GM19351 (cell line): ENCODE measurements at regions not wholly inside any gene's neighbourhood (a gene's known extent, or its start where the extent isn't known, plus 50 kb on each side); places are given as distances from the start of the nearest gene placed in this dataset.
A peak's percentile ranks its signal among the peaks of the same experiment; 100 is the strongest.

ENCODE experiments used
- ATAC-seq: cut with Tn5 transposase; IDR thresholded peaks from one replicate; pipeline ENCODE4 v1.9.1; 2021; ENCODE audit warnings: mild to moderate bottlenecking, moderate library complexity; ENCODE audit not compliant: unreplicated experiment

DNA sequence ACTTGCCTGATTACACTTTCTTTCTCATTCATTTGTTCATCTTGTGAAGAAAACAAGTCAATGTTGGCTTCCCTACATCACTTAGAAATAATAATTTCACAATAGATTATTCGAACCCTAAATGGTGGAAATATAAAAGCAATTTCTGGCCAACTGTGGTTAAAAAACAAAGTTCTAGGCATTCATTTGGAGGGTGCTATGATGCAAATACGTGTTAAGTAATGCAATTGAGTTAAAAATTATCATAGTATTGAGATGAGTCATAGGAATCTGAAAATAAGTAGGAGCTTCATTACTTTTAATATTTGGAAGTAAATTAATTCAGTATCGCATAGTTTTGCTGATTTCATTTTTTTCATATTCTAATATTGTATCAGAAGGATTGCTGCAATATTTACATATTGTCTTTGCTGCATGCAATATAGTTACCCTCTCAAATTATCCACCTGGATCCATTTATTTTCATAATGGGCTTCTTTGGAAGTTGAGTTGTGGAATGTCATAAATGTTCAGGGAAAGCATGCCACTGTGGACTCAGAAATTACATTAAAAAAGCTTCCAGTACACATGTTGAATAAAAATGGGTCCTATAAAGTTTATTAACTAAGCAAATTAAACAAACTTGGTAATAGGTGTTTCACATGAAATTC, 647.7 kb upstream of the WWC1 start:
- no peak for ATAC-seq

DNA sequence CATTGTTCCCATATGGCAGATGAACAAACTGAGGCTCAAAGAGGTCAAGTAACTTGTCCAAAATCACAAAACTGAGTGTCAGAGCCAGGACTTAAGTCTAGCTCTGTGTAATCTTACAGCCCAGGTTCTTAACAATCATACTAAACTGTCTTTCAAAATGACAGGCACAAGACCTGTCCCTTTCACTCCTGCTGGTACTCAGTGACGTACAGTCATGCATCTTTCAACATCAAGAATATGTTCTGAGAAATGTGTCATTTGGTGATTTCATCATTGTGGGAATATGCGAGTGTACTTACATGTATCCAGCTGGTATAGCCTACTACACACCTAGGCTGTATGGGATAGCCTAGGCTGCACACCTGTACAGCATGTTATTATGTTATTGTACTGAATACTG, 646.8 kb upstream of the WWC1 start:
- ATAC-seq = no peak

DNA sequence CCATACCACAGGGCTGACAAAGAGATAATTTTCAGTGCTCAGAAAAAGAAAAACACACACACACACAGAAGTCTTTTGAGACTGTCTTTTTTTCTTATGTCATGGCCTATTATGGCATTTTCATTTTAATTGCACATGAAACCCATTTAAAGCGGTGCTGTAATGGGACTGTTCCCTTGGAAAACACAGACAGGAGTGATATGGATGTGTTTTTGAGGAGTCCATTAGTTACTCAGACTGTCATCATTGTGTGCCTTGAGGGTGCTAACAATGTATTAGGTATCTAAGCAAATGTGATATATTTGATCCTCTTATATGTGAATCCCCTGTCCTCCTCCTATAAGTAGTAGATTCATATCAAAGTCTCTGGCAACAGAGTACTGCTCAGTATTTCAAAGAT, 642.0 kb upstream of the WWC1 start:
- ATAC-seq = no peak

DNA sequence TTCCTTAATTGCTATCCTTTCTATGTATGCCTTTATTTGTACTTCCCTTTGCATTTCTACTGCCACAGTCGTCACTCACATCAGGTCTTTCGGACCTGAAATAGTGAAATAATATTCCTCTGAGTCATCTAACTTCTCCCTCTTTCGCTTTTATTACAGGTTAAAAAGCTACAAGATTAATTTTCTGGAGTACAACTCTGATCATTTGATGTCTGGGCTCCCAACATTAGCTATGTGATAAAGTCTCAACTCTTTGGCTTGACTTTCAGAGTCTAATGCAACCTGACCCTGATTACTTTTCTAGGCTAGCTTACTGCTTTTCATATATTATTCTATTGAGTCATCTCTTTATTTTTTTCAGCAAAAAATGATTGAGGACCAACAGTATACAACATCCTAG, 638.8 kb upstream of the WWC1 start:
- no peak for ATAC-seq

DNA sequence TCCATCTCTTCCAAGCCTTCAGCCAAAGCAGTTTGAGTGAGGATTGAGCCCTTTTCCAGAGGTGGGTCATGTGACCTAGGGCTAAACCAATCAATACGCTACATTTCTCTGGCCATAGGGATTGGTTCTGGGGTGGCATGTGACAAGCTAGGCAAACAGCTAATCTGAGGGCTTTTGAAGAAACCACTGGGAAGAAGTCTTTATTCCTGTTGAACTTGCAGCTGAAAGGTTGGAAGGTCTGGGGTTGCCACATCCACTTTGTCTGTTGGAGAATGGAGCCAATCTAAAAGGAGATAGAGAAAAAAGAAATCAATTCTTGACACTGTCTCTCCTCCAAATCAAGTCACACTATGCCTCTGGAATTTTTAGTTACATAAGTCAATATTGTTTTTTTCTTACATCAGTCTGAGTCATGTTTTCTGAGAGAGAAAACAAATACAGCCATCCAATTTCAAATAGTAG, 637.8 kb upstream of the WWC1 start:
- no peak for ATAC-seq

DNA sequence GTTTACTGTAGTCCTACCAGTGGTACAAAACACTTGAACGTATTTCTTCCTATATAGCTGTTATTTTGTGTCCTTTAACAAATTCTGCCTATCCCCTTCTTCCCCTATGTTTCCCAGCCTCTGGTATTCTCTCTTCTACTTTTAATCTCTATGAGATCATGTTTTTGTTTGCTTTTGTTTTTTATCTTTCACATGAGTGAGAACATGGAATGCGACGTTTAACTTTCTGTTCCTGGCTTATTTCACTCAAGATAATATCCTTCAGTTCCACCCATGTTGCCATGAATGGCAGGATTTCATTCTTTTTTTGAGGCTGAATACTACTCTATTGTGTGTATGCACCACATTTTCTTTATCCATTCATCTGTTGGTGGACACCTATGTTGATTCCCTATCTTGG, 634.4 kb upstream of the WWC1 start:
- no peak for ATAC-seq

DNA sequence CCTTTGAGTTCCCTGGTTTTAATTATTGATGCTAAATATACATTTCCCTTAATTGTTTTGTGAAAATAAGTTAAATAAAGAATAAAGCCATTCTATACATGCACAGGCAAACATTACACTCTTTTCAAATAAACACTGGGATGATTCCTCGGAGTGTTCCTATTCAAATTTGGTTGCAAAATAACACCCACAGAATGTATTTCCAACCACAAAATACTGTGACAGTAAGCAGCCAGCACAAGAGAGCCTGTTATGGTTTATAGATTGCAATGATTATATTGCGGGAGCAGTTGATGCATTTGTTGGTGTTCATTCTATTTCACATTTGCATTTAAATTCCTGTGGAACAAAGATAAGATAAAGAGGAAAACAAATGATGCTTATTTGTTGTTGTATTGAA, 632.6 kb upstream of the WWC1 start:
- no peak for ATAC-seq

DNA sequence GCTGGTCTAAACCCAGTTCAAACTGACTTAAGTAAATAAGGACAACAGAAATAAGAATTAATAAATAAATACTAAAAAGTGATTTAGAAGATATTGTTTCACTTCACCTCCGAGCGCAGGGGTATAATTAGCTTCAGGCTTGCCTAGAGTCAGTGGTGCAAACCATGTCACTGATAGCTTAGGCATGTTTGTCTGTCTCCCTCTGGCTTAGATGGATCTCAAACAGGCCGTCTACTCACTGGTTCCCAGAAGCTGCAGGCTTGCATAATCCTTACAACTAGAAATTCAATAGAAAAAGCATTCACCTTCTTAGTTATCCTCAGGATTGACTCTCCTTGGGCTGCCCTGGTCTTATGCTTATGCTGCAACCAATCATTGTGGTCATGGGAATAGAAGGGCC, 629.8 kb upstream of the WWC1 start:
- ATAC-seq = no peak

DNA sequence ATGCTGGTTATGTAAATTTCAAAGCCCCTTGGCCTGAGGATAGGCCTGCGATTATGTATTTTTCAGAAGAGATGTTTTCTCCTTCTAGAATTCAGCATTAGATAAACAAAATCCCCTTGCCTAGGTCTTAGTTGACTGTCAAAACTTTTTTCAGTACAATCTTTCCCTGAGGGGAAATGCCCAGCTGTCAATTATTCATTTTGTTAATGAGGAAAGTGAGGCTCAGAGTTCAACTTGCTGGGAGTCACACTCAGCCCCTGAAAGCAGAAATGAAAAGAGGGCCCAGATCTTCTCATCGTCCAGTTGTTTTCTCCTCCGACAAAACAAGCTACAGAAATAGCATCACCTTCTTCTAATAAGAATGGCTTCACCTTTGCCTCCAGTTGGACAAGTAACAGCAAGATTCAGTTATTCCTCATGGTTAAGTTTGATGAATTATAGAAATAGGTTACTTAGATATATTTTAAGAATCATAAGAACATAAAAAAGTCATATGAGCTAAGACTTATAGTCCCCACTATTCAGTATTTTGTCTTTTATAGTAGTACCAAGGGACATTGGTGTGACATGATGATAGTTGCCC, 627.1 kb upstream of the WWC1 start:
- no peak for ATAC-seq

DNA sequence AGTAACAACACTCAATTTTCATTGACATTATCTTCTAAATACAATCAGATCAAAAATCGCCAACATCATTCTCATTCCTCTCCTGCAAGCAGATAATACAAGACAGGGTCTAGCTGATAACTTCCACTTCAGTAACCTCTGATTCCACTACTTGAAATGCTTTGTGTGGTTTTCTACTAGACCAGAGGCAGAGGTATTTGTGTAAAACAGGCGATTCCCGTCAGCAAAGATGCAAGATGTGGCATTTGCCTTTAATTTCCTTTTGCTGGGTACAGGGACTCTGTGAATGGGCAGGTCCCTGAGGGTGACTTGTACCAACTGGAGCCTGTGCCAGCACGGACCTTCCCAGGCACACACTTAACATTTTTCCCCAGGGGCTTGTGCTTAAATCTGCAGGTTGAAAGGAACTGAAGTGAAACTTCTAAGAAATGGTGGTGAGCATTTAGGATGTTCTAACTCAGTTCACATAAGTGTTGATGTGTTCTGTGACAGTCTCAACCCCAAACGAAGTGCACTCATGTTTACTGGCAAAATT, 625.5 kb upstream of the WWC1 start:
- ATAC-seq = no peak

DNA sequence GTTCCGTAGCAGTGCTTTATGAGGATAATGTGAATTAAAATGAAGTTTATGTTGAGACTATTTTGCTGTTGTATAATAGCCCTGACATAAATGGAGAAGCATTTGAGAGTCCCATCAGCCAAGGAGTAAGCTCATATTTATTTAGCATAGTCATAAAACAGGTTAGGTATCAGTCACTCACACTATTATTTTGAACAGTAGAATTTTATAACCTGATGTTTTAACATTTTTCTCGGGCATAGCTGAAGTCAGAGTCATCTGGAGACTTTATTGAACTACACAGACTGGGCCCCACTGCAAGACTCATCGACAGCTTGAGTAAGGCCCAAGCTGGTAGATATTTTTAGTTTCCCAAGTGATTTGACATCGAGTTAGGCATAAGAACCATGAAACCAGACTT, 620.3 kb upstream of the WWC1 start:
- ATAC-seq = no peak

DNA sequence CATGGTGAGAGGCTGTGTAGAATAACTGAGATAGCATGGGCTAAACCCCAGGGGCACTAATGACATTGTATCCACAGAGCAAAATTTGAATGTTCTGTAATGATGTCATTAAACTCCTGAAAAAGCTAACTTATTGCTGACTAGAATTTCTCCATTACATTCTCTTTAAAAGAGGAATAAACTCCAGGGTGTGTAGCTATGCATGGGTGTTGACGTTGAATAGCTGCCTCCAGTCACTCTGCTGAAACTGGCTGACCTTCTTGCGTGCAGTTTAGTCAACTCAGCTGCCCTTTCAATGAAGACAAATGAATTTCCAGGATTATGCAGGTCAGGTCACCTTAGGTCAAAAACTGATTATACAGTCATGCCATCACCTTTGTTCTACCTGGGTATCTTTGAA, 617.5 kb upstream of the WWC1 start:
- no peak for ATAC-seq

DNA sequence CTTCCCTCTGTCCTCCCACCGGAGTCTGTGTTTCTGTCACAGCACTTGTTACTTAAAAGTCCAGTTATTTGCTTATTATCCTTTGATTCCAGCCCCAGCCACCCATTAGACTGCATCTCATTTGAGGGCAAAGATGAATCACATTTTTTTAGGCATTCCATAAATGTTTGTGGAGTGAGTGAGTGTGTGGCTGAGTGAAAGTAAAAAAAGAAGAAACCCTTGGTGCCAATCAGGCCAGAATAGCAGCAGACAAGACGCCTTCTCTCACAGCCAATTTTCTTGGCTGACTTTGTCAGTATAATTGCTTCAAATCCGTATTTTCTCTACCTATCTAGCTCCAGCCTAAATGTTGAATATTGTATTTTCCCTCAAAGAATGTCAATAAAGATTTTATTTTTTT, 613.0 kb upstream of the WWC1 start:
- no peak for ATAC-seq

DNA sequence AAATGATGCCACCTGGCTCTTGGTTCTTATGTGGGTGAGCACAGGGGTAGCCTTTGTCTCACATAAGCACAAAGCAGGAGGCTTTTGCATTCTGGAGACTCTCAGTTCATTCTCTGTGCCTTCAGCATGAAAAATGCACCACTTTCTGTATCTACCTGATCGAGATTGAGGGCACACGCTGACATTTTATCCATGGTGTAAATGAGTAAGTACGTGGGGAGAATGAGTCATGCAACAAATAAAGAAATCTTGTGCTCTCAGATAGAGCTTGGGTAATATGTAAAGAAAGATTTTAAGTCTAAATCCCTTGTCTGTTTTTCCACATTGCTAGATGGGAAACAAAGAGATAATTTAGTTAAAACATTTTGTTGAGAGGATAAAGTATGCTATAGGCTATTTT, 607.2 kb upstream of the WWC1 start:
- no peak for ATAC-seq

DNA sequence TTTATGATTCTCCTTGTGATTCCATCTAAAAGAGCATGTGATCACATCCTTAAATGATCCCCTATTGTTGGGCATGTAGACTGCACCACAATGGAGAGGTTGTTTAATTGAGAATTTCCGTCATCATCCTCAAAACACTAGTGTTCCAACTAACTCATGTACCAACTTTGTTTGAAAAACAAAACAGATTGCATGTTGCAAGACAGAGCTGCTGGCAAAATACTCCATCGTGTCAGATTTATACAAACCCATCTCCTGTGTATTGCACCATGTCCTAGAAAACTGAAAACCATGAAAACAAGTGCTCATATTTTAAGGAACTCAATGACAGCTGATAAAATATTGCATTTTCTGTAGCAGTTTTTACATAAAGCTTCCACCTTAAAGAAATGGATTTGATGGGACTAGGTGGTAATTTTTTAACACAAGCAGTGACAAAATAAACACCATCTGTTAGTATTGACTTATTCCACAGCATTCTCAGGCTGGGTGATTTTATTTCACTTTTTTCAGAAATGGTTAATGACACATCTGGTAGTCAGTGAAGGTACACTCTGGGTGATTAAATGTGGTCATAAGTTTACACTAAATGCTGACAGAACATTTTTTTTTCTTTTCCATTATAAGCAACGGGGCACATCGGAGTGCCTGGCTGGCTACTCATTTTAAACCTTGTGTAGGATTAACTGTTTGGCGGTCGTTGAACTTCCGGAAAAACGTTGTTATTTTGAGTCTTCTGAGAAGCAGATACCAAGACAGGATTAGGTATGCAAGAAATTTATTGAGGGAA, 602.9 kb upstream of the WWC1 start:
- no peak for ATAC-seq

DNA sequence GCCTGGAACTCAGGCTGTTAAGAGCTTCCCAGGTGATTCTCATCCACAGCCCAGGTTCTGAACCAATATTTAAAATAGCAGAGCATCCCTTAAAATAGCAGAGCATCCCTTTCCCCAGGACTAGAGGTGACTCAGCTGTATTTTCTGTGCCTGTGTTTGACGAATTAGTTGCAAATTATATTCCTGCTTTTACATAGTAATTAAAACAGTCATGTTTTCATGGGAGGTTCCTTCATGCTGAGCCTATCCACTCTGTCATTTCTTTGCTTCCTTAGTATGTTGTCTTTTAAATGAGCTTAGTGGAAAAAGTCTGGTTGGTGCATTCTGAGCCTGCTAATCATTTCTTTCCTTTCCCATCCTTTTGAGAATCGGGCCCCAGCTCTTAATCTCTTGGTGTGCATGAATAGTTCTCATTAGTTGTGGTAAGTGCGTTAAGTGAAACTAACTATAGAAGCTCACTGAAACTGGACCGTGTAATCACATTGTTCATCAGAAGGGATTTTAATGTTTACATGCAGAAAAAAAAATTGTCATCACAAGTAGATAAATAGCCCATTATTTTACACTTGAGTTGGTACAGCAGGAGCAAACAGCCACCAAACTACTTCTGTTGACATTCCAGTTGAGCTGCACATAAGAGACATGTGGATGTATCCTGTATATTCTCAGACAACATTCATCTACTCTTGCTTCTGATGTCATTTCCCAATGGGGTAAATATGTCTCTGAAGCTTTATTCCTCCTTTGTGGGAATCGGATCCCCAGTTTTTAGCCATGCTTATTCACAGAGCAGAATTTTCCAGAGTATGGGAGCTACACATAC, 596.9 kb upstream of the WWC1 start:
- ATAC-seq = no peak

DNA sequence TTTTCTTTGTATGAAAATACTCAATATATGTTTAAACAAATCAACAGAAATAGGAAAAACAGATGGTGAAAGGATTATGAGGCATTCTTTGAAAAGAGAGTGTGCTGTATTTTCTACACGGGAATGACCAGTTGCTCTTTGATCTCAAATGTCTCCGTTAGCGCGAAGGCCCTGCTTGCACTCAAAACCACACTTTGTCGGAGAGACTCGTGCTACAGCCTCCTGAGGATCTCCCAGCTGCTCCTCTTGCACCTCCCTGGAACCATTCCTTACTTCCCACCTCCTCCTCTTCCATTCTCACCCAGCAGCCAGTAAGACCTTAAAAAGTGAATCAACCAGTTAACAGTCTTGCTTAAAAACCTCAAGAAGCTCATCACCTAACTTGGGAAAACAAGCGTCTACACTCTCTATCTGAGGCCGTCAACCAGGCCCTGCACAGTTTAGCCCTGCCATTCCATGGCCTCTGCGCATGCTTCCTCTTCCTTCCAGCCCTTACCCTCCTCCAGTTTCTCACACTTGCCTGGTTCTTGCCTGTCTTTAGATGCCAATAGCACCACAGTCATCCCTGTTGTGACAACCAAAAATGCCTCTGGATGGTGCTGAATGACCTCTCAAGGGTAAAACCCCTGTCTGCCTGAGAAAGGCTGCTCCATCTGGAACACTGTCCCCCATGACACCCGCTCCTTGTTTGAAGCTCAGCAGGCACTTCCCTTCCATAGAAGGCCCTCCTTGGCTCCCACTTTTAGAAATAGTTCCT, 594.7 kb upstream of the WWC1 start:
- no peak for ATAC-seq

DNA sequence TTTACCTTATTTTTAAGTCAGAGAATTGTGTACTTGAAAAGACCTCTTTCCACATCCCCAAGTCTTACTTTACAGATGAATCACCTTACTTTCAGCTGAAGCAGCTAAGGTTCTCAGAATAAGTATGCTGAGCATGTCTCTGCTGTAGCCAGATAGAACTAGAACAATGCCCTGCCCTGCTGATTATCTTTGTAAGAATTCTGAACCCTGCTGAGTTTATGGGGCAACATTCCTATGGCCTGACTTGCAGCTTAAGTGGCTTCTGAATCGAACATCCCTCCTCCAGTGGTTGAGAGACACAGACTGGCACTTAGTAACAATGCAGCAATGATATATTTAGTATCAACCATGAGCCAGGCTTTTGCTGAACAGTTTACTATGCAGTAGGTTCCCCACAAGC, 592.0 kb upstream of the WWC1 start:
- peak; percentile 56 for ATAC-seq

DNA sequence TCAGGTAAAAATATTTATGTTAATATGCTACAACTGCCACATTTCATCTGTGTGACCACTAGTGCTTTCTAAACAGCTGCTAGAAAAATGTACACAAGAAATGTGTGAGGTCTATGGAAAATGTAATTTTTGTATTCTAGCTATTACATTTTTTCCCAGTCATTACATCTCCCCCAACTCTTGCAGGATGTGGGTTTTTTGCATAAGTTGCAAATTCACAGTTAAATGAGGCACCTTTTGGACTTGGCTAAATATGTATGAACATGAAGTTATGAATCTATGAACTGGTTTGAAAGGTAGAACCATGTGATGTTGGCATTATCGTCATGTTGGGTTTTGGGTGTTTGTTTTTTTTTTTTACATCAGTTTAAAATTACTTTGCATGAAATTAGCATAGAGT, 590.4 kb upstream of the WWC1 start:
- ATAC-seq = no peak

DNA sequence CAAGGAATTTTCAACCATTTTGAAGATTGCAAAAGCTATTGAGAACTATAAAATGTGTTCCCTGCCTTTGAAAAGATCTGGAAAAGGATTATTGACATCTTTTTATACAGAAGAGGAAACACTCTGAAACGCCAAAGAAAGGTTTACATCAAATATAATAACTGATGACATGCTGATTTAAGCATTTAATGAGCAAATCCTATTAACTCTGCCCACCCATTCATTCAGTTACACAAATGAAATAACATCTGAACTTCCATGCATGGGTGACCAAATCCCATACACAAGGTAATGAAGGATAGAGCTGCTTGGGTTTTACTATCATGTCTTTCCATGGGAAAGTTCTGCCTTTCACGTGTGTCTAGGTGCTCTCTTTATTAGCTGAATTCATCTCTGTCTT, 589.4 kb upstream of the WWC1 start:
- ATAC-seq = no peak

DNA sequence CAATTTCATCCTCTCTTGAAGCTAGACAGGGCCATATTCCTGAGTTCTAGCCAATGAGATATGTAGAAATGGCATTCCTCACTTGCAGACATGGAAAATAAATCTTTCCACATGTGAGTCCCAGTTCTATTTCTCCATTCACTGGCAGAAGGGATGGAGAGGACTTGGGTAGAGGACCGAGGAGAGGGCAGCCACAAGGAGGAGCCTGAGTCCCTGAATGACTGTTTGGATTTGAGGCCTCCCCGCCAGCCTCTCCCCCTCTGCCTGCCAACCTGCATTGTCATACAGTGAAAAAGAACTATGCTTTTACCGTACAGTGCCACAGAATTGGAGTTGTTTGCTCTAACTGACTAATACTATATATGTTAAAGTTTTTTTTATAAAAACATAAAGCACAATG, 583.0 kb upstream of the WWC1 start:
- no peak for ATAC-seq
